PC-3 (cell line): ENCODE measurements at regions not wholly inside any gene's neighbourhood (a gene's known extent, or its start where the extent isn't known, plus 50 kb on each side); places are given as distances from the start of the nearest gene placed in this dataset.

Experiments used
- CTCF ChIP-seq: fragments of 300-600 bp; sonication (generic); conservative IDR thresholded peaks from 2 replicates; pipeline ENCODE4 v1.5.1; 2017; ENCODE audit warnings: antibody characterized with exemption, low read depth, mild to moderate bottlenecking, low read length
- EZH2 ChIP-seq: fragments of 300-600 bp; sonication (generic); IDR thresholded peaks from one replicate; pipeline ENCODE4 v1.6.1; 2017; ENCODE audit warnings: antibody characterized with exemption, mild to moderate bottlenecking, low read length; ENCODE audit not compliant: unreplicated experiment
- EZH2phosphoT487 ChIP-seq: fragments of 300-600 bp; sonication (generic); IDR thresholded peaks from 2 replicates; pipeline ENCODE4 v1.6.1; 2018; ENCODE audit warnings: mild to moderate bottlenecking, antibody characterized with exemption, low read length, borderline replicate concordance

- TF ChIP-seq EZH2 (no peak), EZH2phosphoT487 (no peak), CTCF (no peak)
Observed at GRCh38 chr3:15892311-15893227, 94.8 kb upstream of the ANKRD28 start.
